Psoas muscle (tissue), 7 donors: ENCODE measurements at regions not wholly inside any gene's neighbourhood (a gene's known extent, or its start where the extent isn't known, plus 50 kb on each side); places are given as distances from the start of the nearest gene placed in this dataset.

Experiments
- ATAC-seq, 4 donors: fragments of 200-7000 bp; cut with Tn5 transposase; one replicate each; pipeline ENCODE4 v1.9.1; 2020; ENCODE audit warnings: moderate library complexity in 3 of 4, mild to moderate bottlenecking in 2 of 4
- DNase-seq, 2 donors: peaks; one replicate each; pipeline ENCODE4 v3.0.0-alpha.2; 2020
- H3K27ac ChIP-seq: fragments of 200-600 bp; one replicate; pipeline ENCODE4 v1.8.0; 2022
- H3K27me3 ChIP-seq, 3 donors: fragments of 200-600 bp in 1 of 3; one replicate each; pipeline versions ENCODE4 v1.6.1 to v1.8.0; 2013 to 2022; ENCODE audit warnings: low read length in 2 of 3, mild to moderate bottlenecking in 2 of 3, moderate library complexity in 1 of 3; ENCODE audit not compliant: insufficient read depth in 3 of 3
- H3K36me3 ChIP-seq, 2 donors: fragments of 200-600 bp in 1 of 2; one replicate each; pipeline versions ENCODE4 v1.6.1 to v1.8.0; 2013 to 2022; ENCODE audit warnings: low read depth in 1 of 2, mild to moderate bottlenecking in 1 of 2, moderate library complexity in 1 of 2; ENCODE audit not compliant: insufficient read depth in 1 of 2
- H3K4me1 ChIP-seq: fragments of 200-600 bp; one replicate; pipeline ENCODE4 v1.8.0; 2022
- H3K4me3 ChIP-seq: fragments of 200-600 bp; one replicate; pipeline ENCODE4 v1.8.0; 2022; ENCODE audit warnings: mild to moderate bottlenecking
- H3K9me3 ChIP-seq: fragments of 200-600 bp; one replicate; pipeline ENCODE4 v1.8.0; 2022
- WGBS, 3 donors: extraction: QIAGEN DNeasy Blood & Tissue Kit; methylation state at CpG; one replicate each; pipeline versions ENCODE4 v1.1.6 to v1.1.7; 2013; 5-methylcytosine and 5-hydroxymethylcytosine counted together
- intact Hi-C, 2 donors: fragments of 100-400 bp; cut with DNase I; formaldehyde crosslinking; loops; one replicate each; pipeline versions ENCODE4 v1.11.0 to v1.14.2; 2022
- TF ChIP-seq, protein P1 (sequence below): fragments of 200-600 bp; IDR thresholded peaks from one replicate; pipeline ENCODE4 v1.8.0; 2022; ENCODE audit warnings: antibody characterized with exemption
- donor health status: healthy with polysubstance abuse.
- donor health status: DM: no; HTN: no; CAD: no; lungs with moderate emphysema.
- donor health status: Bipolar disorder and iron deficiency.
- donor health status: healthy.
- donor health status: DM: yes; HTN: yes; CAD: no.
- donor health status: DM: no; HTN: no; CAD: no.
- donor health status: DM: yes; HTN: yes; CAD: no.

DNA sequence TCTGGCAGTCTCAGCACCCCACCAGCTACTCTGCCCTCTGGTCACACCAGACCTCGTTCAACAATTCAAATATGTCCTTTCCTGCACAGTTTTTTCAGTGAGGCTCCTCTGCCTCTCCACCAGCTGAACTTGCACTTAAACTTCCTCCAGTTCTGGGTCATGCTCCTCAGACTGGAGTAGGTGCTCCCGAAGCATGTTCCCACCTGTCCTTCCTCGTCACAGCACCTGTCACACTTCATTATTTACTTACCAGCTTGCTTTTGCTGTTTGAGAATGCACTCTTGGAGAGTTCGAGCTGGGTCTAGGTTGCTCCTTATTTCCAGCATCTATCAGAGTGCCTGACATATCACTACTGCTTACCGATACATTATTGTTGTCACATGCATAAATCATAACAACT, 144.8 kb upstream of the TTC29 start:
- intact Hi-C loops = no loop called here
- no peaks in the 10 kb centered on the region for H3K27me3 ChIP-seq
- H3K4me3 ChIP-seq = no peak overlapping the region
- TF ChIP-seq, protein P1, sequence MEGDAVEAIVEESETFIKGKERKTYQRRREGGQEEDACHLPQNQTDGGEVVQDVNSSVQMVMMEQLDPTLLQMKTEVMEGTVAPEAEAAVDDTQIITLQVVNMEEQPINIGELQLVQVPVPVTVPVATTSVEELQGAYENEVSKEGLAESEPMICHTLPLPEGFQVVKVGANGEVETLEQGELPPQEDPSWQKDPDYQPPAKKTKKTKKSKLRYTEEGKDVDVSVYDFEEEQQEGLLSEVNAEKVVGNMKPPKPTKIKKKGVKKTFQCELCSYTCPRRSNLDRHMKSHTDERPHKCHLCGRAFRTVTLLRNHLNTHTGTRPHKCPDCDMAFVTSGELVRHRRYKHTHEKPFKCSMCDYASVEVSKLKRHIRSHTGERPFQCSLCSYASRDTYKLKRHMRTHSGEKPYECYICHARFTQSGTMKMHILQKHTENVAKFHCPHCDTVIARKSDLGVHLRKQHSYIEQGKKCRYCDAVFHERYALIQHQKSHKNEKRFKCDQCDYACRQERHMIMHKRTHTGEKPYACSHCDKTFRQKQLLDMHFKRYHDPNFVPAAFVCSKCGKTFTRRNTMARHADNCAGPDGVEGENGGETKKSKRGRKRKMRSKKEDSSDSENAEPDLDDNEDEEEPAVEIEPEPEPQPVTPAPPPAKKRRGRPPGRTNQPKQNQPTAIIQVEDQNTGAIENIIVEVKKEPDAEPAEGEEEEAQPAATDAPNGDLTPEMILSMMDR = no peak
- H3K36me3 ChIP-seq = no peaks in the 10 kb centered on the region
- H3K27ac ChIP-seq = no peak overlapping the region
- H3K9me3 ChIP-seq = no peaks in the 10 kb centered on the region
- H3K4me1 ChIP-seq = no peaks in the 10 kb centered on the region
- DNase-seq = no peak
- no peak for ATAC-seq
- WGBS, 3 donors = 41 to 45% (median 41%) methylated on average over 5 of the region's 5 CpGs

DNA sequence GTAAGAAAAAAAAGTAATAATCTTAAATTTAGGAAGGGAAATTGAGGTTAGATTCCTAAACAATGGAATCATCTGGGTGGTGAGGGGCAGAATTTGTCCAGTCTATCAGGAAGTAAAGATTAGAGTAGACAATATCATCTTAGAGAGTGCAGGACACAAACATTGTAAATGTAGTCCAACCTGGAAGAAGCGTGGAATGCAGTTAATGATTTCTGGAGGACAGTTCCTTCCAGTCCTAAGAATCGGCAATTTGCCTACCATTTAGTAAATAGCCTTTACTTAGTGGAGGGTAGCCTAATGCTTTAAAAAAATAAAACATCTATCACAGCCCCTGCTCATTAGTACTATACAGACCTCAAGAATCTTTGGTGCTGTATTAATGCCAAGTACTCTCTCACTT, 147.5 kb upstream of the TTC29 start:
- no peak overlapping the region for H3K4me3 ChIP-seq
- DNase-seq (no peak), ATAC-seq (no peak)
- no peak overlapping the region for H3K27ac ChIP-seq
- TF ChIP-seq, protein P1 = no peak
- no peaks in the 10 kb centered on the region for H3K9me3 ChIP-seq
- H3K4me1 ChIP-seq = no peaks in the 10 kb centered on the region
- WGBS, 3 donors = 67 to 77% (median 68%) methylated on average over 2 of the region's 2 CpGs
- intact Hi-C loops = no loop called here
- H3K36me3 ChIP-seq = no peaks in the 10 kb centered on the region
- no peaks in the 10 kb centered on the region for H3K27me3 ChIP-seq

DNA sequence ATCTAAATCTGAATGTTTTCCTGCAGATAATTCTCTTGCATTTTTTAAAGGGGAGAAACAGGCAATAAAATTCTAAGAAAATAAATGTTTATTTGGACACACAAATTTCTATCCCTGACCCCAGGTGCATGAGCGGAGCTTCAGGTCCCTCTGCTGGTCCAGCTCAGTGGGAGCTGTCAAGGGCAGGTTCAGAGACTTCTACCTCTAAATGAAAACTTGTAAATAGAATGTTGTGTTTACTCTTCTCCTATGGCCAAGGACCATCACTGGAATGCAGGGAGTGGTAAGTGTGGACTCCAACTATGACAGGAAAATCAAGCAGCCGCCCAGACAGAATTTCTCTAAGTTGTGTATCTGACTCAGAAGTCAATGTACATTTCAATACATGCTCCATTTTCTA, 148.6 kb upstream of the TTC29 start:
- no peaks in the 10 kb centered on the region for H3K4me1 ChIP-seq
- H3K27ac ChIP-seq = no peak overlapping the region
- no peak for ATAC-seq
- 93 to 97% (median 96%) methylated on average over 2 of the region's 2 CpGs for WGBS, 3 donors
- no peaks in the 10 kb centered on the region for H3K27me3 ChIP-seq
- DNase-seq = no peak
- H3K36me3 ChIP-seq = no peaks in the 10 kb centered on the region
- H3K9me3 ChIP-seq = no peaks in the 10 kb centered on the region
- TF ChIP-seq, protein P1 = no peak
- H3K4me3 ChIP-seq = no peak overlapping the region
- intact Hi-C loops = no loop called here

DNA sequence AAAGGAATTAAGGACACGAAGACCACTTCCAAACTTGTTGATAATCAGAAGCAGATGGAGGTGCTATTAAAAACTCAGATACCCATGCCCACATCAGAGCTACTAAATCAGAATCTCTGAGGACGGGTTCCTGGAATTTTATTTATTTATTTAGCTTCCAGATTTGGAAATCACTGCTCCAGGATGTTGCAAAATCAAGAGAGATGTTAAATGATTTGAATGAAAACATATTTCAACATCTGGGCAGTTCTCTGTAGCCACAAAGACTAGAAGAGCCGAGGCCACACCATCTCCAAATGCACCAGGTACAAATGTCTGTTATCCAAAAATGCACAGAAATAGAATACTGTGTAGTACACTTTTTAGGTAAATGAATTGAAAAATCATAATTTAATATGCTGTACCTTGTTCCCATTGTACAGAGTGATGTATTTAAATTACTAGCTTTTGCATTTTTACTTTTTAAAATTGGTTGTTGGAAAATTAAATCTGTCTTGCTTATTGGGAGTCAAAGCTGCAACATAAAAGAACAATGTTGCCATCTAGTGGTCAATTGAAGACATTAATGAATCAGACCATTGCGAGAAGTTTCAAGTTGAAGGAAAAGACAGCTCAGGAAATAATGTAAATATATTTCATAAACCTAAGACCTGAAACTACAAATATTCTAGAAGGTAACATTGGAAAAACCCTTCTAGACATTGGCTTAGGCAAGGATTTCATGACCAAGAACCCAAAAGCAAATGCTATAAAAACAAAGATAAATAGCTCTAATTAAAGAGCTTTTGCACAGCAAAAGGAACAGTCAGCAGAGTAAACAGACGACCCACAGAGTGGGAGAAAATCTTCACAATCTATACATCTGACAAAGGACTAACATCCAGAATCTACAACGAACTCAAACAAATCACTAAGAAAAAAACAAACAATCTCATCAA, 151.3 kb upstream of the TTC29 start:
- Histone ChIP-seq H3K27ac (no peak overlapping the region), H3K36me3 (no peaks in the 10 kb centered on the region), H3K4me3 (no peak overlapping the region), H3K4me1 (no peaks in the 10 kb centered on the region), H3K27me3 (no peaks in the 10 kb centered on the region), H3K9me3 (no peaks in the 10 kb centered on the region)
- 20 to 24% (median 21%) methylated on average over 6 of the region's 6 CpGs for WGBS, 3 donors
- DNase-seq (no peak), ATAC-seq (peak in 3 of 4 donors; percentile 40 to 77 (median 44))
- intact Hi-C loops = loop anchor here (2.0 to 5.0 kb wide), 3 partner anchors 78 to 755 kb away; no protein-coding TSS in a partner anchor
- TF ChIP-seq, protein P1 = peak; percentile 71
